Right kidney (tissue), 1 donor: ENCODE measurements at regions not wholly inside any gene's neighbourhood (a gene's known extent, or its start where the extent isn't known, plus 50 kb on each side); places are given as distances from the start of the nearest gene placed in this dataset.
"Not testable (repeated sequence)": the region's sequence is repeated elsewhere in the genome, so short reads cannot be mapped to it uniquely, and the experiment has no call there.

ENCODE experiments used
- DNase-seq: peaks from one replicate; pipeline ENCODE4 v3.0.0-alpha.2; 2016

DNA sequence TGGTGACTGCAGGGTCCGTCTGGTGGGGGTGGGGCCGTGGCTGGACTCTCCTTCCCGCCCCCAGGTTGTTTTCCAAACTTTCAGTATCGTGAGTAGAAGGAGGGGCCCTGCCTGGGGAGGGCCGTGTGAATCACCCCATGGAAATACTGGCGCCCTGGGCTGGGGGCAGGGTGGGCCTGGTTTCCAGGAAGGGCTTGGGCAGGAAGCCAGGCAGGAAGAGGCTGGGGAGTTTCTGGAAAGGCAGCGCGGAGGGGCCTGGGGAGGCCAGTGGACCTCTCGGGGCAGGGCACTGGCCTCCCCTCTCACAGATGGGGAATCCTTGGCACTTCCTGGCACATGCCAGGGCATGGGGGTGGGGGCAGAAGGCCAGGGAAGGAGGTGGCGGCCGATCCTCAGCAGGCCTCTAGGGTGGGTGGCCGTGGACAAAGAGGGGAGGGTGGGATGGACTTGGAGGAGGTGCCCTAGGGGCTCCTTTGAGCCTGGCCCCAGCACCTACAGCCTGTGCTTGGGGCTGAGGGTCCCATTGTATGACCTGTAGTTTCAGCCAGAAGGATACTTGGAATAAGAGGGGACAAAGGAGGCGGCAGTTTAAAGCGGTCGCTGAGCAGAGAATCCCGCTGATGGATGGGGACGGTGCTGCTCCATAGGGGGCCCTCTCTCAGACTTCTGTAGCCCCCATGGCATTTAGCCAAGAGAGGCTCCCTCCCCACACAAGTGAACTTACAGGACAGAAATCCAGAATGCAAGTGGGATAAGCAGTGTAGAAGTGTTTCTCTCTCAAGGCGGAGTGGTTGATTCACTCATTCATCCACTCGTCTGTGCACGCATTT is 56.5 kb upstream of the GATA2 start:
- peak; percentile 52 for DNase-seq

DNA sequence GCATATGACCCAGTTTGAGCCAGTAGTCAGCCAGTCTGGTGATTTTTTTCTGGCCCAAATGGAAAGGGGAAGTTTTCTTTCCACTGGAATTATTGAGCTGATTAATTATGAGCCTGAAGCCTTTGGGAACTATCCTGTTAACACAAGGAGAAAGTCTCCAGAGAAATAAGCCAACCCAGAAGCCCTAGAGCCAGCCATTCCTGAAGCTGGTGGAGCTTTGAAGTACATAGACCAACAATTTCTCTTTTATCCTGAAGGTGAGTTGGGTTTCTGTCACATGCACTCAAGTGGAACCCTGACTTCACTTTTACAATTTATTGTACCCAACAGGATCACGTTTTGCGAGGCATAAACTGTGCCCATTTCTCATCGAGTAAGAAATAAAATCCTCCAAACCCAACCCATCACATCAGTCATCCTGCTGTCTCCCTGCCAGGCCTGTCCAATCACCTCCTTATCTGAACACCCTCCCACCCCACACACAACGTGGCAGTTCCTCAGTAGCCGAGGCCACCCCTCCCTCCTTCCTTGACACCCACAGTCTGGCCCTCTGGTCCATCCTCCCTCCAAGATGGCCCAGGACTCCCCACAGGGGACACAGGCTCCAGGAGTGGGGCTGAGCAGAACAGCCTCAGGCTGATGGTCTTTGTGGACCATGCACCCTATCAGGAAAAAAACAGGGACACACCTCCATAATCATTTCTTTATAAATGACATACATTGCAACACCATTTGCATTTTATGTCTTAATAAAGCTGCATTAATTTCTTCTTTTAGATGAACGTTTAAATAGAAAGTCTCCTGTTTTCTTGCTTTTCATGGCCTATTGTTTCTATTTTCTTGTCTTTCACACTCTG is 55.7 kb upstream of the GATA2 start:
- DNase-seq: no peak

DNA sequence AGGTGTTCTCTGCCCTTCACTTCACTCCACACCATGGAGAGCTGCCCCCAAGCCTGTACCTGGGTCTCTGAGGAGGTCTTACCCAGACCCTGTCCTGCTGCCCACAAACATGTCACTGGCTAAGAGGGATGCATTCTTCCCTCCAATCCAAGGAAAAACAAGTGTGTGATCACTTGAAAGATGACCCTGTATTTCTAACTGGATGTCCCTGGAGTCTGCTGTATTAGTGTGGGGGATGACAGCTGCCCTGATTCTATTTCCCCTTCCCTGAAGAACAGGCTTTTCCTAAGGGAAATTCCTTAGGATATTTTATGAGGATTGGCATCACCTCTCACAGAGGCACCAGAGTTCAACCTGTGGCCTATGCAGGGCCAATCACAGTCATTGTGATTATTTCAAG is 55.0 kb upstream of the GATA2 start:
- DNase-seq: no peak

DNA sequence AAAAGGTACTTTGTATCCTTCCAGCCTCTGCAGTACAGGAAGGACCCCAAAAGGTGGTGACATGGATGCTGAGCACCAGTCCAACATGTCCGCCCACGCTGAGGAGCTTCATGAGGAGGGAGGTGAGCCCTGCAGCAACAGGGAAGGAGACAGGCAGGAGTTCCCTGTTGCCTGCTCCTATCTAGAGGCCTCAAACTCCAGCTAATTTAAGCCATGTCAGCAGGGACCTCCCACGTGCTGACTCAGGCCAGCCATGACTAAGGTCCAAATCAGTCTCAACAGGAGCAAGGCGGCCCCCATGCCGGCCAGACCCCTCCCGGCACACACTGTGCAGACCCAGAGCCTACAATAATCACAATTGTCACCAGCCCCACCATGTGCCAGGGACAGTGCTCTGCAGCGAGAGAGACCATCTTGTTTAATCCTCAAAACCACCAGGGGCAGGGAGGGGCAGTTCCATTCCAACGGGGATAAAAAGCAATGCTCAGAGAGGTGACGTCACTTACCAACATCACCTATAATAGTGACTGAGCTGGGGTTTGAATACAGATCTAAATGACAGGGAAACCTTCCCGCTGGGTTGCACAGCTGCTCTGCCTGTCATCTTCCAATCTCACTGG is 54.5 kb upstream of the GATA2 start:
- DNase-seq: no peak

DNA sequence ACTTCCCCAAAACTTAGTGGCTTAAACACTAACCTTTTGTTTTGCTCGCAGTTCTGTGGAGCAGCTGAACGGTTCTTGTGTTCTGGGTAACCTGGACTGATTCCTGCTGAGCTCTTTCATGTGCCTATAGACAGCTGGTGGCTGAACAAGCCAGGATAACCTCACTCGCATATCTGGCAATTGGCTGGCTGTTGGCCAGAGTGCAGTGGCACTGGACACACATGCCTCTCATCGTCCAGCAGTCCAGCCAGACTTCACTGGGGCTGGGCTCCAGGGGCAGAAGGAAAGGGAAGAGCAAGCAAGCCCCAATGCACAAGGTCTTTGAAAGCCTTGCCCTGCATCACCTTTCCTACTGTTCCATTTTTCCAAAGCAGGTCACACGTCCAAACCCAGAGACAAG is 53.6 kb upstream of the GATA2 start:
- DNase-seq: no peak

DNA sequence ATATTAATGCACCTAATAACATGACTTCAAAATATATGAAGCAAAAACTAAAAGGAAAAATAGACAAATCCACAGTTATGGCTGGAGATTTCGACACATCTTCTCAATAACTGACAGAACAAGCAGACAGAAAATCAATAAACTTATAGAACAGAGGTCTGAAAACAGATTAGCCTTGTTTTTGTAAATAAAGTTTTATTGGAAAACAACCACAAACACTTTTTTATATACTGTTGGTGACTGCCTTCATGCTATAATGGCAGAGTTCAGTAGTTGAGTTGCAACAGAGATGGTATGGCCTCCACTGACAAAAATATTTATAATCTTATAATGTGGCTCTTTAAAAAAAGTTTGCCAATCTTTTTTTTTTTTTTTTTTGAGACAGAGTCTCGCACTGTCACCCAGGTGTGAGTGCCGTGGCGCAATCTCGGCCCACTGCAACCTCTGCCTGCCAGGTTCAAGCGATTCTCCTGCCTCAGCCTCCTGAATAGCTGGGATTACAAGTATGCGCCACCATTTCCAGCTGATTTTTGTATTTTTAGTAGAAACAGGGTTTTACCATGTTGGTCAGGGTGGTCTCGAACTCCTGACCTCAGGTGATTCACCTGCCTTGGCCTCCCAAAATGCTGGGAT is 52.2 kb upstream of the GATA2 start:
- DNase-seq: no peak

DNA sequence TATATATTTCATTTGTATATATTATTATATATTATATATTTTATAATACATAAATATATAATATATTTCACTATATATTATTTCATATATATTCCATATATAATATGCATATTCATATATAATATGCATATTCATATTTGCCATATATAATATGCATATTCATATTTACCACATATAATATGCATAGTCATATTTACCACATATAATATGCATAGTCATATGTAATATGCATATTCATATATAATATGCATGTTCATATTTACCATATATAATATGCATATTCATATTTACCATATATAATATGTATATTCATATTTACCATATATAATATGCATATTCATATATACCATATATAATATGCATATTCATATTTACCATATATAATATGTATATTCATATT is 51.2 kb upstream of the GATA2 start:
- DNase-seq: no peak

DNA sequence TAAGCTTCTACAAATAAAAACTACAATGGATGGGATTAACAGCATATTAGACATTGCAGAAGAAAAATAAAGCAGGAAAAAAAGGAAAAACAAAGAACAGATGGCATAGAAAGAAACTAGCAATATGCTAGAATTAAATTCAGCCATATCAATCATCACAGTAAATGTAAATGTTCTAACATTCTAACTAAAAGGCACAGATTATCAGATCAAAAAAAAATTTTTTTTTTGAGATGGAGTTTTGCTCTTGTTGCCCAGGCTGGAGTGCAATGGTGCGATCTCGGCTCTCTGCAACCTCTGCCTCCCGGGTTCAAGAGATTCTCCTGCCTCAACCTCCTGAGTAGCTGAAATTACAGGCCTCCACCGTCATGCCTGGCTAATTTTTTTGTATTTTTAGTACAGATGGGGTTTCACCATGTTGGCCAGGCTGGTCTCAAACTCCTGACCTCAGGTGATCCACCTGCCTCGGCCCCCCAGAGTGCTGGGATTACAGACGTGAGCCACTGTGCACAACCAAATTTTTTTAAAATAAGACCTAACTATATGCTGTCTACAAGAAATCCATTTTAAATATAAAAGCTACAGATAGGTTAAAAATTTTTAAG is 50.7 kb upstream of the GATA2 start:
- DNase-seq: not testable (repeated sequence)
